Gastrocnemius medialis (tissue), 4 donors: ENCODE measurements at regions not wholly inside any gene's neighbourhood (a gene's known extent, or its start where the extent isn't known, plus 50 kb on each side); places are given as distances from the start of the nearest gene placed in this dataset.

Experiments used
- ATAC-seq, 2 donors: fragments of 150-250 bp; one replicate each; pipeline ENCODE4 v1.9.1; 2016
- DNase-seq, 2 donors: peaks; one replicate each; pipeline ENCODE4 v3.0.0-alpha.2; 2019
- H3K27ac ChIP-seq, 4 donors: fragments of 200-600 bp; sonication (generic); 1 replicate in 1 of 4; 2 replicates in 3 of 4; pipeline ENCODE4 v1.5.1; 2016 to 2018; ENCODE audit warnings: mild to moderate bottlenecking in 2 of 4, moderate library complexity in 1 of 4
- H3K27me3 ChIP-seq, 3 donors: fragments of 200-600 bp; sonication (generic) in 2 of 3; 1 replicate in 1 of 3; 2 replicates in 2 of 3; pipeline versions ENCODE4 v1.5.1 to v1.6.0; 2016 to 2019; ENCODE audit warnings: mild to moderate bottlenecking in 1 of 3, moderate library complexity in 1 of 3
- H3K36me3 ChIP-seq, 2 donors: fragments of 200-600 bp; sonication (generic) in 1 of 2; one replicate each; pipeline ENCODE4 v1.5.1; 2017 to 2018
- H3K4me1 ChIP-seq, 2 donors: fragments of 200-600 bp; sonication (generic) in 1 of 2; one replicate each; pipeline ENCODE4 v1.5.1; 2016 to 2017; ENCODE audit warnings: mild to moderate bottlenecking in 2 of 2
- H3K4me3 ChIP-seq, 4 donors: fragments of 200-600 bp; sonication (generic) in 3 of 4; 1 replicate in 1 of 4; 2 replicates in 3 of 4; pipeline ENCODE4 v1.5.1; 2016 to 2019; ENCODE audit warnings: mild to moderate bottlenecking in 2 of 4
- H3K9me3 ChIP-seq, 3 donors: fragments of 200-600 bp; sonication (generic) in 2 of 3; 1 replicate in 1 of 3; 2 replicates in 2 of 3; pipeline ENCODE4 v1.5.1; 2016 to 2019
- CTCF ChIP-seq, 5 experiments: fragments of 450-650 bp in 3 of 5; fragments of 200-600 bp in 2 of 5; sonication (generic) in 2 of 5; IDR thresholded peaks in 4 of 5; conservative IDR thresholded peaks in 1 of 5; 1 replicate in 4 of 5; 2 replicates in 1 of 5; pipeline ENCODE4 v1.5.1; 2016 to 2019; ENCODE audit warnings: antibody characterized with exemption in 5 of 5, mild to moderate bottlenecking in 3 of 5, moderate library complexity in 3 of 5
- POLR2A ChIP-seq, 2 donors: fragments of 450-650 bp; IDR thresholded peaks; one replicate each; pipeline ENCODE4 v1.6.1; 2017; ENCODE audit warnings: antibody characterized with exemption in 2 of 2, mild to moderate bottlenecking in 2 of 2, moderate library complexity in 2 of 2
- in situ Hi-C, 4 donors: fragments of 200-750 bp; cut with MboI; loops; one replicate each; pipeline versions ENCODE4 v1.15.0 to v1.8.0; 2017; ENCODE audit warnings: low sequenced_read_pairs in 4 of 4
- intact Hi-C: fragments of 100-400 bp; cut with DNase I; formaldehyde crosslinking; loops from one replicate; pipeline ENCODE4 v1.15.1; 2023; ENCODE audit warnings: low total_unique reads

GRCh38 chr2:16387461-16387984 is 278.1 kb downstream of the CYRIA start:
- intact Hi-C loops: no loop called here
- Histone ChIP-seq H3K36me3 (no peaks in the 10 kb centered on the region), H3K9me3 (no peaks in the 10 kb centered on the region), H3K27me3 (no peaks in the 10 kb centered on the region), H3K4me1 (no peaks in the 10 kb centered on the region), H3K27ac (no peak overlapping the region), H3K4me3 (no peak overlapping the region)
- ATAC-seq (no peak), DNase-seq (no peak)
- in situ Hi-C loops: no loop called here
- TF ChIP-seq POLR2A (IDR thresholded peaks at IDR 0.05) (no peak), CTCF (IDR thresholded peaks at IDR 0.05 in 4 of 5, conservative IDR thresholded peaks at IDR 0.05 in 1 of 5) (no peak)

- H3K36me3 ChIP-seq: no peaks in the 10 kb centered on the region
- ATAC-seq (no peak), DNase-seq (no peak)
- TF ChIP-seq CTCF (IDR thresholded peaks at IDR 0.05 in 4 of 5, conservative IDR thresholded peaks at IDR 0.05 in 1 of 5) (no peak), POLR2A (IDR thresholded peaks at IDR 0.05) (no peak)
- no peaks in the 10 kb centered on the region for H3K4me1 ChIP-seq
- no peaks in the 10 kb centered on the region for H3K9me3 ChIP-seq
- no peak overlapping the region for H3K4me3 ChIP-seq
- intact Hi-C loops (no loop called here), in situ Hi-C loops (no loop called here)
- no peaks in the 10 kb centered on the region for H3K27me3 ChIP-seq
- H3K27ac ChIP-seq: no peak overlapping the region
Measured at GRCh38 chr2:16386431-16386830, 279.2 kb downstream of the CYRIA start.

- no peak overlapping the region for H3K27ac ChIP-seq
- no peak for ATAC-seq
- H3K9me3 ChIP-seq: no peaks in the 10 kb centered on the region
- TF ChIP-seq POLR2A (IDR thresholded peaks at IDR 0.05): no peak
- no peak for TF ChIP-seq CTCF (IDR thresholded peaks at IDR 0.05 in 4 of 5, conservative IDR thresholded peaks at IDR 0.05 in 1 of 5)
- H3K4me1 ChIP-seq: no peaks in the 10 kb centered on the region
- no peak overlapping the region for H3K4me3 ChIP-seq
- no peaks in the 10 kb centered on the region for H3K36me3 ChIP-seq
- in situ Hi-C loops (no loop called here), intact Hi-C loops (no loop called here)
- H3K27me3 ChIP-seq: no peaks in the 10 kb centered on the region
- no peak for DNase-seq
Measured at GRCh38 chr2:16386031-16386430, 279.6 kb downstream of the CYRIA start.

GRCh38 chr2:16385341-16385740 is 280.3 kb downstream of the CYRIA start:
- Histone ChIP-seq H3K9me3 (no peaks in the 10 kb centered on the region), H3K4me1 (no peaks in the 10 kb centered on the region), H3K27me3 (no peaks in the 10 kb centered on the region), H3K27ac (no peak overlapping the region), H3K36me3 (no peaks in the 10 kb centered on the region), H3K4me3 (no peak overlapping the region)
- ATAC-seq (no peak), DNase-seq (no peak)
- in situ Hi-C loops (no loop called here), intact Hi-C loops (no loop called here)
- TF ChIP-seq POLR2A (IDR thresholded peaks at IDR 0.05): no peak
- no peak for TF ChIP-seq CTCF (IDR thresholded peaks at IDR 0.05 in 4 of 5, conservative IDR thresholded peaks at IDR 0.05 in 1 of 5)

- Histone ChIP-seq H3K4me1 (no peaks in the 10 kb centered on the region), H3K27me3 (no peaks in the 10 kb centered on the region), H3K27ac (no peak overlapping the region), H3K36me3 (no peaks in the 10 kb centered on the region), H3K9me3 (no peaks in the 10 kb centered on the region), H3K4me3 (no peak overlapping the region)
- DNase-seq: no peak
- no peak for TF ChIP-seq POLR2A (IDR thresholded peaks at IDR 0.05)
- no peak for TF ChIP-seq CTCF (IDR thresholded peaks at IDR 0.05 in 4 of 5, conservative IDR thresholded peaks at IDR 0.05 in 1 of 5)
- in situ Hi-C loops (no loop called here), intact Hi-C loops (no loop called here)
- ATAC-seq: no peak
Measured at GRCh38 chr2:16383411-16383810, 282.2 kb downstream of the CYRIA start.
